PFSK-1 (cell line): ENCODE measurements at regions not wholly inside any gene's neighbourhood (a gene's known extent, or its start where the extent isn't known, plus 50 kb on each side); places are given as distances from the start of the nearest gene placed in this dataset.

Experiments
- POLR2AphosphoS5 ChIP-seq: IDR thresholded peaks from 2 replicates; pipeline ENCODE4 v1.6.1; 2012; ENCODE audit warnings: low read depth, mild to moderate bottlenecking, control low read depth, low read length, moderate library complexity
- SIN3A ChIP-seq: IDR thresholded peaks from 2 replicates; pipeline ENCODE4 v1.6.1; 2012; ENCODE audit warnings: mild to moderate bottlenecking, low read length, moderate library complexity, borderline replicate concordance; ENCODE audit not compliant: insufficient read depth

DNA sequence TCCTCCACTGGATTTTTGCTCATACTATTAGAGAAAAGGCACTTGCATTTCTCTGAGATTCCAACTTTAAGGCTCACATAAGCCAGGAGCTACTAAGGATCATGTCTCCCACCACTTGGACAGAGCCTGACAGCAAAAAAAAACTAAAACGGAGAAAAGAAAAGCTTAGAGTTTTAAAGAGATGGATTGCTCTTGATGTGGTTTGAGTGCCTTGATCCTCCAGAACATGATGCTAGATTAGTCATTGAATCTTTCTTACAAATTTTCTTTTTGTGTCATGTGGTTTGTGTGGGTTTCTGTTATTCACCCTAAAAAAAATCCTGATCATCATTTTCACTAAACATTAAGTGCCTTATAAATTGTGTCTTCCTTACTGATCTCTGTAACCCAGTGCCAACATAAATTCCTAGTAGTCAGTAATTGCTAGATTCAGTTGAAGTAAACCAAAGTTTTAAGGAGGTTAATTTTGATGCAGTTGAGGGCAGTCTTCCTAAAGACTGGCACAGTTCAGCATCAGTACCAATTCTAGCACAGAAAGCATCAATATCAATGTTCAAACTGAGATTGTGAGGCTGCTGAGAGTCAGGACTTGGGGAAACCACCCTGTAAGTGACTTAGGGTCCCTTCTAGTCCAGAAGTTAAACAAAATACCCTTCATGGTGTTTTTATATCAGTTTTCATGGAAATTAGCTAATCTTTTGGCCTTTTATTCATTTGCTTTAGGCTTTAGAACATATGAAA lies 206.3 kb downstream of the RAD51AP2 start:
- TF ChIP-seq POLR2AphosphoS5 (no peak), SIN3A (no peak)
